Omental fat pad (tissue), 3 donors: ENCODE measurements at regions not wholly inside any gene's neighbourhood (a gene's known extent, or its start where the extent isn't known, plus 50 kb on each side); places are given as distances from the start of the nearest gene placed in this dataset.

ENCODE experiments used
- ATAC-seq: fragments of 150-250 bp; one replicate; pipeline ENCODE4 v1.9.1; 2016; ENCODE audit warnings: mild to moderate bottlenecking, moderate library complexity; ENCODE audit not compliant: low FRiP score
- DNase-seq: peaks from one replicate; pipeline ENCODE4 v3.0.0-alpha.2; 2019; ENCODE audit warnings: low spot score
- TF ChIP-seq, protein P1 (sequence below), 3 donors: fragments of 450-650 bp; IDR thresholded peaks; one replicate each; pipeline ENCODE4 v1.5.1; 2016 to 2017; ENCODE audit warnings: antibody characterized with exemption in 3 of 3, mild to moderate bottlenecking in 3 of 3, moderate library complexity in 2 of 3

DNA sequence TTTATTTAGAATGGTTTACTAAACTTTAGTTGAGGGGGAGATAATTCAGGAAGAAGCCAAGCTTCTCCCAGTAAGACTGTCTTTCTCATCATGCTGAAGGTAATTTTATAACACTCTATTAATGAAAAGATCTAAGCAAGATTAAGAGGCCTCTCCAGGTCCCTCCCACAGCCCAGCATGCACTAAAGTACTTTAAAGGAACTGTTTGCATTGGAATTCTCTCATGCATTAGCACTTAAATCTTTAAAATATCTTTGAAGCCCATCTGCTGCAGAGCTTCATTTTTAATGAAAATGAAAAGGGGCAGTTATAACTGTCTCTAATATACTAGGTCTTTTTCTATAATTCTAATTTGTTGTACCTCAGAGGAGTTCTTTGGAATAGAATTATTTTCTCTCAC, 1379.1 kb upstream of the ADGRL4 start:
- ATAC-seq (no peak), DNase-seq (no peak)
- TF ChIP-seq, protein P1, sequence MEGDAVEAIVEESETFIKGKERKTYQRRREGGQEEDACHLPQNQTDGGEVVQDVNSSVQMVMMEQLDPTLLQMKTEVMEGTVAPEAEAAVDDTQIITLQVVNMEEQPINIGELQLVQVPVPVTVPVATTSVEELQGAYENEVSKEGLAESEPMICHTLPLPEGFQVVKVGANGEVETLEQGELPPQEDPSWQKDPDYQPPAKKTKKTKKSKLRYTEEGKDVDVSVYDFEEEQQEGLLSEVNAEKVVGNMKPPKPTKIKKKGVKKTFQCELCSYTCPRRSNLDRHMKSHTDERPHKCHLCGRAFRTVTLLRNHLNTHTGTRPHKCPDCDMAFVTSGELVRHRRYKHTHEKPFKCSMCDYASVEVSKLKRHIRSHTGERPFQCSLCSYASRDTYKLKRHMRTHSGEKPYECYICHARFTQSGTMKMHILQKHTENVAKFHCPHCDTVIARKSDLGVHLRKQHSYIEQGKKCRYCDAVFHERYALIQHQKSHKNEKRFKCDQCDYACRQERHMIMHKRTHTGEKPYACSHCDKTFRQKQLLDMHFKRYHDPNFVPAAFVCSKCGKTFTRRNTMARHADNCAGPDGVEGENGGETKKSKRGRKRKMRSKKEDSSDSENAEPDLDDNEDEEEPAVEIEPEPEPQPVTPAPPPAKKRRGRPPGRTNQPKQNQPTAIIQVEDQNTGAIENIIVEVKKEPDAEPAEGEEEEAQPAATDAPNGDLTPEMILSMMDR (IDR thresholded peaks at IDR 0.05): no peak

DNA sequence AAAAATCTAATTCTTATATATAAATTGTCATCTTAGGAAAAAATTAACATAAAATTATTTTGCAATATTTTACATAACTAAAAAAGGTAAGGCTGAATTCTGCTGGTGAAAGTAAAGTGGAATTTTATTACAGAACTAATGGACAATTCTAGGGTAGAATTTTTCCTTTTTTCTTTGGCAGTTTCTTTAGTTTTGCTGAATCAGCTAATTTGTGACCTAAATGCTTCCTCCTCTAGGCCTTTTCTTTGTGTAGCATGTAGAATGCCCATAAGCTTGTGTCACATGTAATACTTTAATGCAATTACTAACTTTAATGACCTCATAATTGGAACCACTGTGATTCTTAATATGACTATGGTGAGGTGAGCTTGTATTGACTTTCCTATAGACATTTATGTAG, 1378.4 kb upstream of the ADGRL4 start:
- DNase-seq: no peak
- ATAC-seq: no peak
- TF ChIP-seq, protein P1 (IDR thresholded peaks at IDR 0.05): no peak

DNA sequence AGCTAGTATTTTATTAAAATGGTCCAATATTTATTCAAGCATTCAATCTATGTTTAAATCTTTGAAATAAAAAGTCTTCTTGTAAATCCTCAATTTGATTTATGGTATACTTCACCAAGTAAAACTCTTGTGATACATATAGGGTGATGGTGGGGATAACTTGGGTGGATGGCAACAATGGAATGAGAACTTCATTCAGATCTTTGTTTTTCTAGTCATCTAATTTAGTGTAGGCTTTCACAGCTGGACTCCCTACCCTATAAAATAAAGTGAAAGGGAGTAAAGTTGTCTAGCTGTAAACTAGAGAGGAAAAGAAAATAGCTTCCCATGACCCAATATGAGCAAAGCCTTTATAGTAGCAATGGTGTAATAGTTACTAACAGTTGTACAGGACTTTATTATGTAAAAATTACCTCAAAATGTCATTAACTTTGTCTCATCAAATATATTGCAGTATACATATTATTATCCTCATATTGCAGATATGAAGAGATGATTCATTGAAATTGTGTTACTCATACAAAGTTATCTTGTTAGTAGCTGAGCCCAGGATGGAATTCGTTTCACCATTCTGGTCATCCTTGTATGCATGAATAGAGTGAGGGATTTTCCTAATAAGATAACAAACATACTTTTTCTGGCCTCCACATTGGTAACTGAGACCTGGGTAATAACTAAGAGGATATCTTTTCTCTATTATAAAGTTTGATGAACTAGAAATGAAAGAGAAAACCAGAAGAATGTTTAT, 1377.7 kb upstream of the ADGRL4 start:
- TF ChIP-seq, protein P1 (IDR thresholded peaks at IDR 0.05): no peak
- DNase-seq (no peak), ATAC-seq (no peak)

DNA sequence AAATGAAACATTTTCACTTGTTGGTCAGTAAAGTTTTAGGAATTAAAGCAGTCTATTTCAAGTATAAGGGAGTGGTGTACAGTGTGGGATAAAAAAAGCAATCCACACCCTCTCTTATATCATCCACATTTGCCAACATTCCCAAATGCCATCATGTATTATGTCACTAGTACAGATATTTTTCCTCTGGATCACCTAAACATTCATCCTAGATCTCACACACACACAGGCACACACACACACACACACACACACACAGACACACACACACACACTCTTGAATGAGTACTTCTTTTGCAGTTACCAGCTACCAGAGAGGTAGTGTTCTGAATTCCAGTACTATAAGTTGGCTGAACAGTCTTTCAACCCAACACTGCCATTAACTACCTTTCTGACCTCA, 1369.1 kb upstream of the ADGRL4 start:
- TF ChIP-seq, protein P1 (IDR thresholded peaks at IDR 0.05): no peak
- ATAC-seq: no peak
- no peak for DNase-seq

DNA sequence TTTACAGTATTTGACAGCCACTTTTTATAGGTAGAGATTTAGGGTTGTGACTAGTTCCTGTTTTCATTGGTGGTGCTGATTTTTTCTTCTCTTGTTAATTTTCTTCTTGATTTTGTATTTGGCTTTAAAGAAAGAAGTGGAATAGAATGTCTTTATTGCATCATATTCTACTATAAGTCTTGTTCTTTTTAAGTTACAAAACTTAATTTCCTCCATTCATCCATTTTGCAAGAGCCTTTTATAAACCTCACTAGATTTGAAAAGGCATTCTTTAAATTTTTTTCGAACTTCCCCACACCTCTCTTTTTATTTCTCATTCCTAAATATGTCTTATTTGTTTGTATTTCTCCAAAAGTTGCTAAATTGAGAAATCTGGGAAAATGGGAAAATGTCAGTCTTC, 1368.6 kb upstream of the ADGRL4 start:
- ATAC-seq (no peak), DNase-seq (no peak)
- TF ChIP-seq, protein P1 (IDR thresholded peaks at IDR 0.05): no peak

DNA sequence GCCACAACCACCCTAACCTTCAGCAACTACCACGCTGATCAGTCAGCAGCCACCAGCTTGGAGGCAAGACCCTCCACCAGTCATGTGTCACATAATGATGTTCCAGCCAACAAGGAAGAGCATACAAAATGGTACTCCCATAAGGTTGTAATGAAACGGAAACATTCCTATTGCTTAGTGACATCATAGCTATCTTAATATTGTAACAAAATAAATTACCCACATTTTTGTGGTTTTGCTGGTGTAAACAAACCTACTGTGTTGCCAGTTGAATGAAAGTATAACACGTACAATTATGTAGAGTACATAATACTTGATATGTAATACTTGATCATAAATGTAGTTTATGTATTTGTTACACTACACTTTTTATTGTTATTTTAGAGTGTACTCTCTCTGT, 1363.2 kb upstream of the ADGRL4 start:
- ATAC-seq (no peak), DNase-seq (no peak)
- TF ChIP-seq, protein P1 (IDR thresholded peaks at IDR 0.05): no peak

DNA sequence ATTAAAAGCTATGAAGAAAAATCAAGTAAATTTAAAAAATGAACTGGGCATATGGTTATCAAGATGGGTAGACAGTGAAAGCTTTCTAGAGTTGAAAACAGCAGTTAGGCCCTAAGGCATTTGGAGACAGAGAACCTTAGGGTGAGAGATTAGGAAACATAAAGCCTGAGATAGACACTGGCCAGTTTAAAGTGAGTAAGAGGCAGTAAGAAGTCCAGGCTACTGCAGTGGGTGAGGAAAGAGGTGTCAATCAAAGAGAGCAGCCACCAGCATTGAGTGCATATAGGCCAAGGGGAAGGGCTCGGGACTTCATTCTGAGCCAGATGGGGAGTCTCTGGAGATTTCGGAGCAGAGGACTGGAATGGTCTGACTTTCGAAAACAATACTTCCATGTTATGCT, 1360.5 kb upstream of the ADGRL4 start:
- DNase-seq (no peak), ATAC-seq (no peak)
- TF ChIP-seq, protein P1 (IDR thresholded peaks at IDR 0.05): no peak
